Nucleus accumbens (tissue), 56 donors: ENCODE measurements at regions not wholly inside any gene's neighbourhood (a gene's known extent, or its start where the extent isn't known, plus 50 kb on each side); places are given as distances from the start of the nearest gene placed in this dataset.

ENCODE experiments used
- DNase-seq, 56 donors: peaks; one replicate each; lab custom pipeline; 2025; lab: John Stamatoyannopoulos, UW

- DNase-seq: no peak
Observed at GRCh38 chr3:34268032-34268709, 469.7 kb downstream of the PDCD6IP start.

- no peak for DNase-seq
Observed at GRCh38 chr3:34275811-34276210, 477.4 kb downstream of the PDCD6IP start.

DNA sequence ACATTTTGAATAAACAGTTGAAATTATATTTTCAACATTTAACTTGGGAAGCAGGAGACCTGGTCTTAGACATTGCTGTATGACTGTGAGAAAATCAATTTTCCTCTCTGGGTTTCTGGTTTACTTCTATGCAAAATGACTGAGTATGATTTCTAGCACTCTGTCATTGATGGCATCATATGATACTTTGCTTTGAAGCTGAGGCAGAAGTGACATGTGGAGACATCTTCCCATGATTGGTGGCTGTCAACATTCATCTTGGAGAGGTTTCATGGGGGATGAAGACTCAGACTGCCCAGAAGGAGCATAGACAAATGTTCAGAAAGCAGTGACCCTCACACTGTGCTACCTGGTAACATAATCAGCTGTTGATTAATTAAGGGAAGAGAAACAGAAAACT, 477.9 kb downstream of the PDCD6IP start:
- DNase-seq: no peak

DNA sequence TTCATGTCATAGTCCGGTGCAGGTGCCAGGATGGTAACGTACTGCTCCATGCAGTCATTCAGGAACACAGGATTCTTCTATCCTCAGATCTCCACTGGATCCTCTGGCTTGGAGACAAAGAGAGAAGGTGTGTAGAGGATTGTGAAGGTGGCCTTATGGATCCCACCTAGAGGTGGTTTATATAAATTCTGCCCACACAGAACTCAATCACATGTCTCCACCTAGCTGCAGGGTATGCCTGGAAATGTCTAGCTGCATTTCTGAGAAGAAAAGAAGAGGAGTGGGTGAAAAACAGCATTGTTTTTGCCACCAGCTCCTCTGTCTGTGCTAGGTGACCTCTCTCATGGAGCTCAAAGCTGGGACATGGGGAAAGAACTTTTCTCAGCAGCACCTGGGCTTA, 478.7 kb downstream of the PDCD6IP start:
- DNase-seq: no peak

DNA sequence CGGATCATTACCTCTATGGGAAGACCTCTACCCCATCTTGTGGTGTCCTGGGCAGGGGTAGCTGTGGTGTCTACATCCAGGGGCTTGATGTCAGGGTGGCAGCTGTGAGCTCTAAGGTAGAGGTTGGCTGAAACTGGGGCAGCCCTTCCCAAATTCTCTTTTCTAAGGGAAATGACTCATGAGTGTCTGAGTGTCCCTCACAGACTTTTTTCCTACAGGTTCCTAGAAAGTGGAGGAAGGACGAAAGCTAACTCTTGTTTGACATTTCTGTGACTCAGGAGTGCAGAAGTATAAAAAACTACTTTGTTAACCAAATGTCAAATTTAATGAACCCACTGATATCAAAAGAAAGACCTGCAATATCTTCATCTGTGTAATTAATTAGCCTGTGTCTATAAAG, 481.5 kb downstream of the PDCD6IP start:
- no peak for DNase-seq

DNA sequence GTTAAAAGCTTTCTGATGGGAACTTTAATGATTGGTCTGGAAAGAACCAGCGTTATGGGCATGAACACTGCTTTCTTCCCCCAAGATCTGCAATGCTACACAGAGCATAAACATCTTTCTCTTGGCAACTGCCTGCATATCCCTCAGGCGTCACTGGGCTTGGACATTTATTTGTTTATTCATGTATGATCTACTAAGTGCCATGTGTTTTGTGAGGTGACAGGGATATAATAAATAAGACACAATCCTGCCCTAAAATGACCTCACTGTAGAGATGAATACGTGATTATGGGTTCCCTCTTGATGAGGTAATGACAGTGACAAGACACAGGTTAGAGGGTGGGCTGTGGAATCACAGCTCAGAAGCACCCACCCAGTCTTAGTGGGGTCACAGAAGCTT, 485.3 kb downstream of the PDCD6IP start:
- no peak for DNase-seq

DNA sequence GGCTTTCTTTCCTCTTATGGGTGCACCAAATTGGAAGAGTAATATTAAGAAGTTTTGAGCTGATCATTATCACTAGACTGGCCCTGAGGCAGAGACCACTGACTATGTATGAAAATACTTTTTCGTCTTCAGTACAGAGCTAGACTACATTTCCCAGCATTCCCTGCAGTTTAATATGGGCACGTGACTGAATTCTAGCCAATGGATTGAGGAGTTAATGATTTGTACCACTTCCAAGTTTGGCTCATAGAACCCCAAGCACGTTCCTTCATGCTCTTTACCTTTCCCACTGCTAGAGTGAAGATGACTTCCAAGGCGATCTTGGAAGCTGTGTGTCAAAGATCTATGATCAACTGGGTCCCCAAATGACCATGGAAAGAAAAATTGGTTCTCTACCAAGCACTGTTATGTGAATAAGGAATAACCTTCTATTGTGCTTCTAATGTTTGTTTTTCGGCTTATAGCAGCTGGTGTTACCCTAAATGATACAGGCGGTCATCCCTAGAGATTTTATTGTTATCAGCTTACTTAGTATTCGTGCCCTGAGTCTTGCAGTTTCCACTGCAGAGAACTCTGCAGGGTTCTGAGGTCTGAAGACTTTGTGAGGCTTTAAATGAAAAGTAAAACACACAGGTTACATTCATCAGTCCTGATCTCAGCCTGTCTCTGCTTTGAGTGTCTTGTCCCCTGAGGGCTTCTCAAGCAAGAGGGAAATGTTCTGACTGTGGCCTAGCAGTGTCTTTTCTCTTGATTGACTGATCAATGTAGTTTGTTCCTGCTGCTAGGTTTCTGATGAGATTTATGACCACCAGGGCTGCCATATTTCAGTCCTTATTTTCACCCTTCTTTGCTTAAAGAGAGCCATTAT, 486.8 kb downstream of the PDCD6IP start:
- DNase-seq: no peak

DNA sequence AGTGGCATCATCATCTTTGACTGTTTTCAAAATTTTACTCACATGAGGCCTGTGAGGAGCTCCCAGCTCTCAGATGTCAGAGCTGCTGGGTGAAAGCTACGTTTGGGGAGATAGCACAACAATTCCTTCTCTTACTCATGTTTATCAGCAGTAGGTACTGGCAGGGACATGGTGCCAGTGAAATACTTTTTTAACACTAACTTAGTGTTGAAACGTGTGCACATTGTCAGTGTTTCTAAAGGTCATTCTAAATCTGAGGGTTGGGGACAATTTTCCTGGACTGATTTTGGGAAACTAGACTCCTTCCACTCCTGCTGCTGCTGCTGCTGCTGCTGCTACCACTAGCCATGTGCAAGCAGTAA, 487.4 kb downstream of the PDCD6IP start:
- DNase-seq: no peak

DNA sequence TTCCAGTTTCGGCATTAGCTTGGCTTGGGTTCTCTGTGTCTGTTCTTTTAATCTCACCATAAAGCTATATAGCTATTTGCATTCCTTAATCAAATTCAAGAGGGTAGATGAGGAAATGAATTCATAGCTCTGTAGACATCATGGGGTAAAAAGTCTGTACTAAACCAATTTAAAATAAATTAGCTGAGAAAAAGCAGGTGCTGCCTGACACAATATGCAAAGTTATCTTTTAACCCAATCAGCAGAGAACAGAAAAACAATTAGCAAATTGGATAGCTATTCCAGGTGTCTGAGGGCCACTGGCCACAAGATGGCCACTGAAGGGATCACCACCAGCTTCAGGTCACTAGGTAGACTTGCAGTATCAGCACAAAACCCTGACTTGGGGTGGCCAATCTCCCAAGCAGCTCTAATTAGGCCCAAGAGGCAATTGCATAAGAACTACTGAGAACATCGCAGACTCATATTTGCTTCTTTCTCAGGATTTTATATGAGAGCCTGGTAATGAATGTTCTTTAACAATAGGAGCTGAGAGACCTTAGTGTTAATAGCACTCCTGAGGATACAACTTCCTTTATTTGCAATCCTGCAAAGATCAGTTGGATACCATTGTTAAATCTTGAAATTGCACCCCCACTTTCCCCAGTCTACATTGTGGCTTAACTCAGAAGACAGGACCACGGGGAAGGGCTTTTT, 494.3 kb downstream of the PDCD6IP start:
- no peak for DNase-seq

GRCh38 chr3:34294240-34294639, 495.8 kb downstream of the PDCD6IP start:
- DNase-seq: no peak

DNA sequence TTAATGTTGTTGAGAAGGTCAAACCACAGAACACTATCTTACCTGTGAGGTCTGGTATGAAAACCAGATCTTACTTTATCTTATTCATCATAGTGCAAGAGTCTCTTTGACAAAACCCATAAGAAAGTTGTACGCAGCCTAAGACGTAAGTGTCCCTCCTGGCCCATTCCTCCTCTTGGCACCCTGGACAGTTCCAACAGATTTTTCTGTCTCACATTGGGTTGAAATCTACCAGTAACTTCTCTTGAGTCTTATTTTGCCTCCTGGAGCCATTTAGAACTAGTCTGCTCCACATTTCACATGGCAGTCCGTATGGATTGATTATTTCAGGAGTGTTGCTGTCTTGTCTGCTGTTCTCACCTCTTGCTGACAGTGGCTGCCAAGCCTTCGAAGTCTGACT, 498.4 kb downstream of the PDCD6IP start:
- no peak for DNase-seq

- no peak for DNase-seq
Observed at GRCh38 chr3:34298653-34299052, 500.2 kb downstream of the PDCD6IP start.

- no peak for DNase-seq
Observed at GRCh38 chr3:34300621-34301020, 502.2 kb downstream of the PDCD6IP start.

DNA sequence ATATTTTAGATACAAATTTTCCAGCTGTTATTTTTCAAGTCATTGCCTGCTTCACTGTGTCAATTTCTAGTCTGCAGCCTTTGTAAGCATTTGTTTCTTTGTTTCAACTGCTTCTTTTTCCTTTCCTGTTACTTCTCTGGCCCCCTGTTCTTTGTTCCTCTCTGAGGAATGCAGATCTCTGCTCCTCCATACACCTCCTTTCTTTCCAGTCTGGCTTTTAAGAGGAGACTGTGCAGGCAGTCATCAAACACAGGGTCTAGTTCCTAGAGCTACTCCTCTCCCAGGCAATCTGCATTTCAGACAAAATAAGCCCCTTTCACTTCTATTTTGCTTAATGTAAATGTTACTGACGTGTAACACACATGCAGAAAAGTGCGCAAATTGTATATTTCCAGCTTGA, 502.9 kb downstream of the PDCD6IP start:
- DNase-seq: no peak

DNA sequence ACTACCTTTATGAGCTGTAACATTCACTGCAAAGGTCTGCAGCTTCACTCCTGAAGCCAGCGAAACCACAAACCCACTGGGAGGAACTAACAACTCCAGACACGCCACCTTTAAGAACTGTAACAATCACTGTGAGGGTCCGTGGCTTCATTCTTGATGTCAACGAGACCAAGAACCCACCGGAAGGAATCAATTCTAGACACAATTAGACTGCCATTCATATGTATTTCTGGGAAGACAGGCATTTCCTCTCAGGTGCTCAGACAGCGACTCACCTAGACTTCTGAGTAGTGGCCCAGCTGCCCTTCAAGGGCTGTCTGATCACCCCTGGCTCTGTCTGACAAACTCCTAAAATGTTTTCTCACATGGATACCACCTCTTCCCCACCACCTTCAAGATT, 506.8 kb downstream of the PDCD6IP start:
- DNase-seq: no peak

GRCh38 chr3:34312684-34313083, 514.3 kb downstream of the PDCD6IP start:
- DNase-seq: no peak

- DNase-seq: no peak
Observed at GRCh38 chr3:34319881-34320280, 521.5 kb downstream of the PDCD6IP start.

- no peak for DNase-seq
Observed at GRCh38 chr3:34323517-34323916, 525.1 kb downstream of the PDCD6IP start.

DNA sequence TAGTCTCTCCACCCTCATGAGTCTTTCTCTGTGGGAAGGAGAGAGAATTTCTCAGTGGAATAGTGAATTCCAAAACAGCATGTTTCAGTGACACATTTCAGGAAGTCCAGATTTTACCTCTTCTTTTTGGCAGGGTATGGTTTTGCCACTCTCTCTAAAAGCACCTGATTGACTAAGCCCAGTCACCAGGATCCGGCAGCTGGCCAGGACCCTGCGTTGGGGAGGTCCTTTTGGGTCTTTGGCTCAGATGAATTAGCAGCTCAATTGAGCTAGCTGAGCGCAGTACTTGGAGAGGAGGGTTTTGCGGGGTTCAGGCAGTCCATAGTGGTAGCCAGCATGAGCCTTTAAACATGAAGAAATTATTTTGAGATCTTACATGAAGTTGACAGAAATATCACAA, 548.2 kb downstream of the PDCD6IP start:
- DNase-seq: no peak

DNA sequence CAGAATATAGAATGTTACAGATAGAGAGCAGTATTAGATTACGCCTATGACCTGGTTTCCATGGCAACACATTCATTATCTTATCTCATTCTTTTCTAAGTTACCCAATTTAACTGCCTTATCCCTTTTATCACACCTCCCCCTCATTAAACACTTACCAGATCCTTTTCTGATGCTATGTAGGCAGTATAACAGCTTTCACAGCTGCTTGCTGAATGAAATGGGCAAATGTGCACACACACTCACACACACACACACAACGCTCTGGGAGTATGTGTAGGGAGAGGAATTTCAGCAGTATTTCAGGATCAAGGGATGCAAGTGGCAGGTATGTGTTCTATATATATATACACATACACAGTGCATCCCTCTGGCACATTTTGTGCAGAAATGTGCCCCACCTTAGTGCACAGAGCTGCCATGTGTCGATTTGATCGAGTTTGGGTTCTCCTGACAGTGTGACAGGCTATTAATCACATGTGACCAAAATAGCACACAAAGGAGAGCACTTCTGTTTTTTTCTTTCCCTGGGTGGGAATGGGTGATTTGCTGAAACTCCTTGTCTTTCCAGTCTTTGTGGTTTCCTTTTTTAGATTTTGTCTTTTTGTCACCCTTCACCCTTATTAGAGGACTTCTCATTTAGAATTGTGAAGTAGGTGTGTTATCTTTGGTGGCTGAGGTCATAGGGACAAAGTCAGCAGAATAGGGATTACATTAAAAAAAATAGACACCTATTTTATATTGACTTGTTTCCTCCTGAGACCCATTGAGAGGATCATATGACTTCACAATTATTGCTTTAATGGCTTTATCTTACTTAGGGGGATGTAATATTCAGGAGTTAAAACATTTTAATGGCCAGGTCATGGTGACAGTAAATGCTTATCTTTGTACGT, 553.7 kb downstream of the PDCD6IP start:
- peak in 11 of 56 donors; percentile 5 to 31 (median 12) for DNase-seq
